HCT116 (cell line): ENCODE measurements at regions not wholly inside any gene's neighbourhood (a gene's known extent, or its start where the extent isn't known, plus 50 kb on each side); places are given as distances from the start of the nearest gene placed in this dataset.

Experiments
- CTCF ChIP-seq, 3 experiments: fragments of 200-600 bp in 1 of 3; sonication (generic) in 1 of 3; IDR thresholded peaks in 2 of 3; conservative IDR thresholded peaks in 1 of 3; 2 replicates each; pipeline ENCODE4 v1.5.1; 2012 to 2017; ENCODE audit warnings: low read depth in 2 of 3, low read length in 2 of 3, antibody characterized with exemption in 1 of 3, borderline replicate concordance in 1 of 3, control low read depth in 1 of 3, mild to moderate bottlenecking in 1 of 3, mixed read lengths in 1 of 3, mixed run types in 1 of 3, moderate library complexity in 1 of 3; ENCODE audit not compliant: insufficient read depth in 1 of 3
- EGR1 ChIP-seq: IDR thresholded peaks from 2 replicates; pipeline ENCODE4 v1.6.1; 2012; ENCODE audit warnings: low read depth
- ELF1 ChIP-seq: IDR thresholded peaks from 2 replicates; pipeline ENCODE4 v1.6.1; 2012; ENCODE audit warnings: low read depth, borderline replicate concordance
- EZH2 ChIP-seq: fragments of 200-600 bp; sonication (generic); IDR thresholded peaks from 2 replicates; pipeline ENCODE4 v1.6.1; 2017; ENCODE audit warnings: antibody characterized with exemption, mixed run types
- EZH2phosphoT487 ChIP-seq: fragments of 200-600 bp; IDR thresholded peaks from 2 replicates; pipeline ENCODE4 v1.6.1; 2018; ENCODE audit warnings: antibody characterized with exemption, borderline replicate concordance
- JUND ChIP-seq: IDR thresholded peaks from 2 replicates; pipeline ENCODE4 v1.6.1; 2012
- POLR2A ChIP-seq: IDR thresholded peaks from 2 replicates; pipeline ENCODE4 v1.7.0; 2011; ENCODE audit warnings: borderline replicate concordance; ENCODE audit not compliant: insufficient read depth, insufficient read length; ENCODE audit errors: extremely low read depth
- RAD21 ChIP-seq: IDR thresholded peaks from 2 replicates; pipeline ENCODE4 v1.6.1; 2012; ENCODE audit warnings: low read depth, mild to moderate bottlenecking
- SRF ChIP-seq: IDR thresholded peaks from 2 replicates; pipeline ENCODE4 v1.6.1; 2012; ENCODE audit warnings: low read depth
- YY1 ChIP-seq: IDR thresholded peaks from 2 replicates; pipeline ENCODE4 v1.6.1; 2011; ENCODE audit warnings: low read length, low read depth, moderate library complexity, mild to moderate bottlenecking; ENCODE audit not compliant: insufficient replicate concordance; ENCODE audit errors: extremely low read depth

DNA sequence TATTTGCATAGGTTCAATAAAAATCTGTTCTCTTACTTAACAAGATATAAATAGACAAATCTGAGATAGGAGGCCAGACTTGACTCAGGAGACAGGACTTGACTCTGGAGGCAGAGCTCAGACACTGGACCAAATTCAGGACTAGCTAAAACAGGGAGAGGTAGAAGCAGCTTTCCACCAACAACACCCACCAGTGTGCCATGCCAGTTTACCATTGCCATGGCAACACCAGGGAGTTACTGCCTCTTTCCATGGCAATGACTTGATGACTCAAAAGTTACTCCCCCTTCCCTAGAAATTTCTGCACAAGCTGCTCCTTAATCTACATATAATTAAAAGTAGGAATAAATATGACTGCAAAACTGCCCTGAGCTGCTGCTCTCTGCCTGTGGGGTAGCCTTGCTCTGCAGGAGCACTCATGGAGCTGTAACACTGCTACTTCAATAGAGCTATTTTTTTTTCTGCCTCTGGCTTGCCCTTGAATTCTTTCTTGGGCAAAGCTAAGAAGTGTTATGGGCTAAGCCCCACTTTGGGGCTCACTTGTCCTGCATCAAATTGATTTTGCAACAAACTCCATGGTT, 473.0 kb downstream of the PLK2 start:
- TF ChIP-seq CTCF (IDR thresholded peaks at IDR 0.05 in 2 of 3, conservative IDR thresholded peaks at IDR 0.05 in 1 of 3; ENCODE audit: borderline replicate concordance in 1 of 3, insufficient read depth in 1 of 3, low read depth in 2 of 3, low read length in 2 of 3) (no peak), YY1 (no peak), POLR2A (no peak), EZH2 (no peak), JUND (no peak), ELF1 (no peak), EZH2phosphoT487 (no peak), RAD21 (no peak), EGR1 (no peak), SRF (no peak)
